ENCODE measurements at regions not wholly inside any gene's neighbourhood (a gene's known extent, or its start where the extent isn't known, plus 50 kb on each side); places are given as distances from the start of the nearest gene placed in this dataset.
A peak's percentile ranks its signal among the peaks of the same experiment; 100 is the strongest.

DNA sequence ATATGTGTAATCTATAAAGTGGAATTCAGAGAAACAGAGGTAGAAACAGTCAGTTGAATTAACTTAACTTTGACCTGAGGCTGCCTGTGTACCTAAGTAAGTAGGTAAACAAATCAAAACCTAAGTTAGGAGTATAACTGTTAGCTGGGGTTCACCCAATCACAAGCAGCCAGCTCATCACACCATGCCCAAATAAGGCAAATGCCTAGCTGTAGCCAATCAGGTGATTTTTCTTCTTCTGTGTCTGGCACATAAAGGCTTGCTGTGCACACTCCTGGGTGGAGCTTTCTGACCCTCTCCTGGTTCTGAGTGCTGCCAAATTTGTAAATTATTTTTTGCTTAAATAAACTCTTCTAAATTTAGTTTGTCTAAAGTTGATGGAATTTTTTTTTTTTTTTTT is 54.7 kb upstream of the TRIM39 start:
- DNase-seq = no peak

- DNase-seq = no peak
Measured at GRCh38 chr6:30267423-30267822, 54.2 kb upstream of the TRIM26 start.

DNA sequence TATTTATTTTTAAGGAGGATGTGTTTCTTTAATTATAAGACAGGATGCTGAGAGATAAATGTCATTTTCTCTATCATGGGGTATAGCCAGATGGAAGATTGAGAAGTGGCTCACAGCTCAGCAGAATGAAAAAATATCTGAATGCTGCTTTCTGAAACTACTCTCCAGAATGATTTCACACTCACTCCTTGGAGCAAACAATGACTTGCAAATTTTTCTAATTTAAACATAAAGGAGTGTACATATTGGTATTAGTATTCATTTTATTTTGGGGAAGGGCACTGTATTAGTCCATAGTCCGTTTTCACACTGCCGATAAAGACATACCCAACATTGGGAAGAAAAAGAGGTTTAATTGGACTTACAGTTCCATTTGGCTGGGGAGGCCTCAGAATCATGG is 52.4 kb upstream of the TRIM26 start:
- no peak for DNase-seq

- no peak for DNase-seq
Measured at GRCh38 chr6:30265181-30265580, 52.0 kb upstream of the TRIM26 start.

GRCh38 chr6:30264743-30265142 is 51.5 kb upstream of the TRIM26 start:
- DNase-seq = peak; percentile 37

- DNase-seq = peak; percentile 58
Measured at GRCh38 chr6:30263734-30264133, 50.5 kb upstream of the TRIM26 start.
